GM19397 (cell line): ENCODE measurements at regions not wholly inside any gene's neighbourhood (a gene's known extent, or its start where the extent isn't known, plus 50 kb on each side); places are given as distances from the start of the nearest gene placed in this dataset.
"Not testable (repeated sequence)": the region's sequence is repeated elsewhere in the genome, so short reads cannot be mapped to it uniquely, and the experiment has no call there.

Source experiments
- ATAC-seq: cut with Tn5 transposase; IDR thresholded peaks from one replicate; pipeline ENCODE4 v1.9.1; 2021; ENCODE audit warnings: mild to moderate bottlenecking, moderate library complexity; ENCODE audit not compliant: unreplicated experiment

DNA sequence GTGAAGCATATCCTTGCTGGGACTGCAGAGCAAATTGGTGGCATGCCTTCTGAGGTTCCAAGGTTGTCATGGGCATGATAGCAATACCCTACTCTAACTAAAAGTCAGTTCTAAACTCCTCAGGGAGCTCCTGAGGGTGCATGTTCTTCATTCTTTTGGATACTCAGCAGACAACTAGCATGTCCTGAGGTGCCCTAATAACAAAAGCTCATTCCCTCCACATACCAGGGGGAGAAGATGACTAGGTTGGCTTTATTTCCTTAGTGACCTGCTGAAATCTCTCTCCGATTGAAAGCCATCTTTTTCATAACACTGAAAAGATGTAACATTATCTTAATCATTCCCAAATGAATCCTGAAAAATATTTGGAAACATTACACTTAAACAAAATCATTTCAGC is 188.7 kb upstream of the IGF1 start:
- ATAC-seq: no peak

DNA sequence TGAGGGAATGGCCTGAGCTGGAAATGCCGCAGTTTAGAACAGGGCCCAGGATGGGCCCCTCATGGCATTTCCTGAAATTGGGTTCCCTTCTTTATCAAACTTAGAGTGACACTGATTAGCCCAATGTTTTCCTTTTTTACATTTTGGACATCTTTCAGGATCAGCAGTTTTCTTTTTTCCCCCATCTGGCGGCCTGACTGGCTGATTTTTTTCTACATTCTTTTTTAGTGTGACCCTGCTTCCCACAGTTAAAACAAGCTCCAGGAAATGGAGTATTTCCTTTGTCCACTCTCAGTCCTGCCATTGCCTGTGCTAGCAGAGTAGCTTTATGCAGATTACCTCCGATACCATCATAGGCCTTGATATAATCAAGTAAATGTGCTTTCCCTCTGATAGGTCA is 185.8 kb upstream of the IGF1 start:
- not testable (repeated sequence) for ATAC-seq

DNA sequence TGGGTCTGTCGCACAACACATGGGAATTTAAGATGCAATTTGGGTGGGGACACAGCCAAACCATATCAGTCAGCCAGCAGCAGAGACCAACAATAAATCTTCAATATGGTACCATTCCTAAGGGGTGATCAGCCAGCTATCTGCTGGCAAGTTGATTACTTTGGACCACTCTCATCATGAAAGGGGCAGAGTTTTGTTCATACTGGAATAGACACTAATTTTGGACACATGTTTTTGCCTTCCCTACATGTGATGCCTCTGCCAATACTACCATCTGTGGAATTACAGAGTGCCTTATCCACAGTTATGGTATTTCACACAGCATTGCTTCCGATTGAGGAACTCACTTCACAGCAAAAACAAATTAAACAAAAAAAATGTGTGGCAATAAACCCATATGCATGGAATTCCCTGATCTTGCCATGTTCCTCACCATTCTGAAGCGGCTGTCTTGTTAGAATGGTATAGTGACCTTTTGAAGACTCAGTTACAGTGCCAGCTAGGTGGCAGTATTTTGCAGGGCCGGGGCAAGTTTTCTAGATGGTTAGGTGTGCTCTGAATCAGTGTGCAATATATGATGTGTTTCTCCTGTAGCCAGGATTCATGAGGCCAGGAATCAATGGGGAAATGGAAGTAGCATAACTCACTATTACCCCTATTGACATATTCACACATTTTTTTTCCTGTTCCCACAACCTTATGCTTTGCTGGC is 179.0 kb upstream of the IGF1 start:
- no peak for ATAC-seq

DNA sequence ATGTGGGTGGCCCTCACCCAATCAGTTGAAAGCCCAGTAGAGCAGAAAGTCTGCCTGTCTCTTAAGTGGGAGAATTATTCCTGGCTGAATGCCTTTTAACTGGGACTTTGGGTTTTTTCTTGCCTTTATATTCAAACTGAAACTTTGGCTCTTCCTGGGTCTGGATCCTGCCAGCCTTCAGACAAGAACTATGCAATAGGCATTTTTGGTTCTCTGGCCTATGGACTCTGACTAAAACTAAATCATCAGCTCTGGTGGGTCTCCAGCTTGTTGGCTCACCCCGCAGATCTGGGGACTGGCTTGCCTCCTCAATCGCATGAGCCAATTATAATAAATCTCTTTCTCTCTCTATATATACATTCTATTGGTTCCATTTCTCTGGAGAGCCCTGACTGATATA is 173.0 kb upstream of the IGF1 start:
- no peak for ATAC-seq

DNA sequence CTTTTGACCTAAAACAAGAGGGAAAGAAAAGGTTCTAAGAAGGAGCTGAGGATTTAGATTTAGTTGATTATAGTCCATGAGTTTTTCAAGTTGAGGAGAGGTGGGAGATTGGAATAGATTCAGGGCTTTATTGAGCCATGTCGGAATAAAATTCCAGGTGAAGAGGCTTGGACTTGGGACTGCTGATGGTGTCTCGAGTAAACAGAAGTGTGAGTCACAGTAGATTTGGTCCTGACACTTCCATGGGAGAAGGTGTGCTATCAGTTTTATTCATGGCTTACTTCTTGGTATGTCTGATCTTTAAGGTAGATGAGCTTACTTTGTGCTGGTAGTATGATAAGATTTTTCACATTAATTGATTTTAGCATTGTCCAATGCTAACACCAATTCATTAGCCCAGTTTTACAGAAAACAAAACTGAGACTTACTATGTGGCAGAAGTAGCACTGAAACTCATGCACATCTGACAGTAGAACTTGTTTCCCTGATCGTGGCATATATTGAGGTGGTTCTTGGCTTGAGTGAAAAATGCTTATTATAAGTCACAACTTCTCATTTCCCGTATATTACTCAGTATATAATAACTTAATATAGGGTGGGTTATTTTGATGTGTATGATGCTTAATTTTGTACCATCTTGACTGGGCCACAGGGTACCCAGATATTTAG is 172.4 kb upstream of the IGF1 start:
- no peak for ATAC-seq

DNA sequence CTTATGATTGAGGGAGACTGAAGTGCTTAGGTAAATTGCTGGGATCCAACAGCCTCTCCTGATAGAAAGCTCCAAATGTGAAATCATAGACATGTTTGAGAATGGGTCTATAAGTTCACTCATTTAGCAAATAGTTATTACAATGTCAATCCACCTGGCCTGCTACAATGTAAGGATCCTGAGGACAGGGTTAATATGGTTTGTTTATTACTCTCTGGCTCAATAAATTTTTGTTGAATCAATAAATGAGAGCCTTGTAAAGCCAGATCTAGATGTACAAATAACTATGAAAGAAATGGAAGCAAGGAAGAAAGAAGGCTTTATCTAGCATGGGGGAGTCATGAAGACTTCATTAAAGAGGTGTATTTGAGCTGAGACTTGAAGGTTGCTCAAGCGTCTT is 165.6 kb upstream of the IGF1 start:
- no peak for ATAC-seq

DNA sequence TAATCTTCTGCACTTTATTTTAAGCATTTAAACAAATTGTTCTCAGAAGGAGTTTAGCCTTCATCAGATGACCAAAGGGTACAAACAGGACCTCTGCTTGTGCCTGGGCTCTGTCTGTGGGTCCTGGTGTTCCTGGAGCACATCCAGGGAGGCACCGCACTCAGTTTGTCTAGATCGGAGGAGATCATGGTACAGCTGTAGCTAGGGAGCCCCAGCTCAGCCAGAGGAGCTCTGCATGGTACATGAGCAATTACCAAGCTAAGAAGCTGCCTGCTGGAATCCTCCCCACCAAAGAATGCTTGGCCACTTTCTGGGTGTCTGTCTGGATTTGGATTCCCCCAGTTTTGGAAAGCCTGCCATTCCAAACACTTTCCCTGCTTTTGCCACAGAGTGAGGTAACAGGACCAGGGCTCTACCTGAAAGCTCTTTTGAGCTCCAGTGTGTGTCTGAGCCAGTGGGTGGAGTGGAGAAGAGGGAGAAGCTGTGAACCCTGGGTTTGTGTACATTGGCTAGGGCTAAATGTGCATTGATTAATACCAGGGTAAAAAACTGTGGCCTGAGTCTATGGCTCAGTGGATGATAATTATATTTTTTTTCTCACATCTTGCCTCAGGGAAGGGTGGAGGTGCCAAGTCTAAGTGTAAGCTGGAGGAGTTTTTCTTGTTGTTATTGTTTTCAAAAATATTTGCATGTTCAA is 163.7 kb upstream of the IGF1 start:
- ATAC-seq: no peak

DNA sequence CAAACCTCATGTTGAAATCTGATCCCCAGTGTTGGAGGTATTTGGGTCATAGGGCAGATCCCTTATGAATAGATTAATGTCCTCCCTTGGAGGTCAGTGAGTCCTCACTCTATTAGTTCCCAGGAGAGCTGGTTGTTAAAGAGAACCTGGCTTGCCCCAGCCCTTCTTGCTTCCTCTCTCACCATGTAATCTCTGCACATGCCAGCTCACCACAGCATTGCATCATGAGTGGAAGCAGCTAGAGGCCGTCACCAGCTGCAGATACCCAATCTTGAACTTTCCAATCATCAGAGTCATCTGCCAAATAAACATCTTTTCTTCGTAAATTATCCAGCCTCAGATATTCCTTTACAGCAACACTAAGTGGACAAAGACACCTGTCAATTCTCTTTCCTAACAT is 161.8 kb upstream of the IGF1 start:
- ATAC-seq: no peak

DNA sequence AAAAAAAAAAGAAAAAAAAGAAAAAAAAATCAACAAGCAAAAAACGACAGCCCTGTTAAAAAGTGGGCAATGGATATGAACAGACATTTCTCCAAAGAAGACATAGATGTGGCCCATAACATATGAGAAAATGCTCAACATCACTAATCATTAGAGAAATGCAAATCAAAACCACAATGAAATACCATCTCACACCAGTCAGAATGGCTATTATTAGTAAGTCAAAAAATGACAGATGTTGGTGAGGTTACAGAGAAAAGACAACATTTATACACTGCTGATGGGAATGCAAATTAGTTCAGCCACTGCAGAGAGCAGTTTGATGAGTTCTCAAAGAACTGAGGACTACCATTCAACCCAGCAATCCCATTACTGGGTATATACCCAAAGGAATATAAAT is 160.3 kb upstream of the IGF1 start:
- ATAC-seq: not testable (repeated sequence)

DNA sequence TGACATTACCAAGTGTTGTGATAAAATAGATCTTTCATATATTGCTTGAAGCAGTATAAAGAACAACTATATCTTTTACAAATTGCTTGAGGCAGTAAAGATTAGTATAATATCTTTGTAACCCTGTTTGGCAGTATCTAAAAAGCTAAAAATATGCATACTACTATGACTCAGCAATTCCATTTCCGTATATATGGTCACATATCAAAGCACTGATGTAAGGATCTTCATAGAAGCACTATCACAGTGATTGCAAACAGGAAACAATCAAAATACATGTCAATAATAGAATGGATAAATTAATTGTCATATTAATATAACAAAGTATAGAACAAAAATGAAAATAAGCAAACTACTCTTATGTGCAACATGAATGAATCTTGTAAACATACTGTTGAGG is 158.4 kb upstream of the IGF1 start:
- ATAC-seq: no peak

DNA sequence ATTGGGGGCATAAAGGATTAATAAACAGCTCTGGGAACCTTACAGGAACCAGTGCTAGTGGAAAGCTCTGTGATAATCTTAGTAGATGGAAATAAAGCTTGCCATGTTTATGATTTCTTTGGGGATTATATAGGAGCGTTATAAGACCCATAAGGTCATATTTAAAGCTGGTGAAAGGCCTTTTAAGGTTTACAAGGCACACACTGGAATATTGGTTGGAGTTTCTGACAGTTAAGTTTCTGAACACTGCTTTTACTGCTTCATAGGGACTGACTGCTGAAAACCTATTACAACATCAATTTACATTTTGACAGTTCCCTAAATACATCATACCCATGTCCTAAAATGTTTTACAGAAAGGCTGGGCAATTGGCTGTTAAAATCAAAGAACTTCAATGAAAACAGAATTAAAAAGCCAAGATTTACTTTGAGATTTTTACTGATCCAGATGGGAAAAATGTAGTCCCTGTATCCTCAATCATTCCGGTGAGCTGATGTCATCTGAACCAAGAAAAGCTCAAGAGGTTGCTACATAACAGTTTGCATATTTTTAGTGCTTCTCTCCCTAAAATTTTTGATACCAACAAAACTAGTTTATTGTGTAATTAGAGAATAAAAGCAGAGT is 153.7 kb upstream of the IGF1 start:
- no peak for ATAC-seq

DNA sequence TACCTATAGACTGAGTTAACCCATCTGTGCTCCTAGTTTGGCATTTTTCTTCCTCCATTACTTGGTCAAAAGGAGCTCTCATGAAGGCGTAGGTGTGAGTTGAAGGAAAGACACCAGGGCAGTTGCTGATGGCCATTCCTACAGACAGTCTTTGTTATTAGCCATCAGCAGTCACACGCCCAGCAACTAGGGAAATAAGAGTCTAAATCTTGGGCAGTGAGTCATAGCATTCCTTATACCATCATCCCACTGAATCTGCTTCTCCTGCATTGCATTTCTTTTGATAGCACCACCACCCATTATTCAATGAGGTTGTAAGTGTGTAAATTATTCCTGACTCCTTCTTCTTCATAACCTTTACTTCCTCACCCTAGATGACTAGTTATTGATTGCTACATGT is 150.9 kb upstream of the IGF1 start:
- no peak for ATAC-seq

DNA sequence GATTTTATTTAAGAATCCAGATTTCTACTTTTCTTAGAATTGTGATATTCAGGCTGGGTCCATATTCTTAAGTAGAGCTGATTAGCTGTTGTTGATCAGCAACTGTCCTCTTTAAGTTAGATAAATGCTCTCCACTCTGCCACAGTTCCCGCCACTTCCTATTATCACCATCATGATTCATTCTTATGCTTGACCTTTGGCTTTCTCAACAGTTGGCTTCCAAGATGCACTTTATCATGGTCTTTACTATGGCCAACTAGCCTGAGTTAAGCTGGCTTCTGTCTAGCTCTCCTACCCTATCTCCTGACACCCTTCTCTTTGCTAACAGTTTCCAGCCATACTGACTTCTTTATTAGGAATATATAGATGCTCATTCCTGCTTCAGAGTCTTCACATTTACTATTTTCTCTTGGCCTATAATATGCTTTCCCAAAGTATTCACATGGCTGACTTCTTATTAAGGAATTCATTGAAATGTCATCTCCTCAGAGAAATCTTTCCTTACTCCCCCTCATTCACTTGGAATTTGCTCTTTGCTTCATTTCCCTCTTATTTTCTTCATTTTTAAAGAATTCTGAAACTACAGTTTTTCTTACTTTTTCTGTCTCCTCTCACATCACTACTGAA is 149.0 kb upstream of the IGF1 start:
- ATAC-seq: no peak

DNA sequence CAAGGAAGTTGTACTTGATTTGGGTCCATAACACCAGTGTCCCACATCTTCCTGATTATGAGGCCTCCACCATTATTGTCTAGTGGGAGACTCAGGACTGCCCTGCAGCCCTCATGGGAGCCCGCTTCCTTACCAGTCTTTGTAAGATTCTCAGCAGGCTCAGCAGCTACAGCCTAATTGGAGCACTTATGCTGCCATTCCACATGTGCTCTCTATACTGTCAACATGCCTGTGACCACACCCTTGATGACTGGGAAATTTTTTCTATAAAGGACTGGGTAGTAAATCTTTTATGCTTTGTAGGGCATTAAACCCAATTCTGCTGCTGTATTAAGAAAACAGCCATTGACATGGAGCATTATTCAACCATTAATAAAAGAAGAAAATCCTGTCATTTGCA is 145.5 kb upstream of the IGF1 start:
- ATAC-seq: no peak

DNA sequence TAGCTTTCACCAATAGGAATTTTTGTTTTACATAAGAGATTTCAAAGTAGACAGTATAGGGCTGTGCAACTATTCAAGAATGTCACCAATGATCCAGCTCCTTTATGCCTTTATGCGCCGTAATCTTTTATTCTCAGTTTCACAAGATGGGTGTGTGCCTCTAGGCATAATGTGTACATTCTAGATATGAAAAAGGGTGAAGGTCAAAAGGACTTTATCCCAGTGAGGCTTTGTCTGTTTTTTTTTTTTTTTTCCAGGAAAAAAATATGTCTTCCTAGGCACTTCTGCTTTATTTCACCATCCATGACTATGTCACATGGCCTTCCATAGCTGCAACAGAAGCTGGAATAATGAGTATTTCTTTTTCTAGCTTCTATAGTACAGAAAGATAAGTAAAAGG is 142.3 kb upstream of the IGF1 start:
- no peak for ATAC-seq

DNA sequence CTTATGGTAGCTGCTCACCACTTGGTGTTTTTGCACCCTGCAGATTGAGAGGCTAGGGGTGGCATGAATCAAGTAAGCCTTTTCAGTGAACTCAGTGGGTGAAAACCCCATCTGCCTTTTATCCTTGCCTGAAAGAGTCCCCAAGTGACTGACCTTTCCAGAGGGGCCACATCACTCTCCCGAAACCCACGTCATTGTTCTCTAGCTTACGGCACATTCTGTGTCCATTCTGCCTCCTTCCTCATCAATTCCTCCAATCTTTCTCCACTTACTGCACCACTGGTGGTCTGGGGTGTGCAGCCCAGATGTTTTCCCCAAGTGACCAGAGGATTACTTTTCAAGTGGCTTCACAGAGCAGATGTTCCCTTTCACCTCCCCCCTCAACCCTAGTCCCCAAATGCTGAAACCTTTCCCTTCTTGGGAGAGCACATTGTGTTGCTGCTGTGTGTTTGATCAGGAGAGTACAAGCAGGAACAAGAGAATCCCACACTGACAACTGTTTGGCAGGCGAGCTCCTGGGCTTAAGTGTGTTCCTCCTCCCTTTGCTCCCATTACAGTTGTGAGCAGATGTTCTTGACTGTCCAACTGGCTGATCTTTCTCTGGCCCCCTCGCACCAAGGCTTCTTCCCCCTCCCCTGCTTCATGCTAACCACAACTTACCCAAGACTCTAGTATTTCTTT is 138.0 kb upstream of the IGF1 start:
- ATAC-seq: no peak

DNA sequence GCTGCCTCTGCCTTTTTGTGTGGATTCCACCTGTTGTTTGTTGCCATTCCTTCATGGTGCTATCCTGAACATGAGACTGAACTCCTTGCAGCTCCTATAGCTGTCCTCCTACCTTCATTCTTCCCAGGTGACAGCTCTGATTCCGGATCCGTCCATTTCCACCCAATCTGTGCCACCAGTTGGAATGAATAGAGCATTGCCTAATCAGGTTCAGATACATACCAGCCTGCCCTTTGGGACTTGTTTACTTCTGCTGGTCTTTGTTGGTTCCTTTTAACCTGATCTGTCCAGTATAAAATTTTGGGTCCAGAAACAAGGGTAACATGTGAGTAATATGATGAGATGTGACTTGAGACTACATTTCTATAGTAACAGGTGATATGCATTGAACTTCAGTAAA is 136.3 kb upstream of the IGF1 start:
- no peak for ATAC-seq

DNA sequence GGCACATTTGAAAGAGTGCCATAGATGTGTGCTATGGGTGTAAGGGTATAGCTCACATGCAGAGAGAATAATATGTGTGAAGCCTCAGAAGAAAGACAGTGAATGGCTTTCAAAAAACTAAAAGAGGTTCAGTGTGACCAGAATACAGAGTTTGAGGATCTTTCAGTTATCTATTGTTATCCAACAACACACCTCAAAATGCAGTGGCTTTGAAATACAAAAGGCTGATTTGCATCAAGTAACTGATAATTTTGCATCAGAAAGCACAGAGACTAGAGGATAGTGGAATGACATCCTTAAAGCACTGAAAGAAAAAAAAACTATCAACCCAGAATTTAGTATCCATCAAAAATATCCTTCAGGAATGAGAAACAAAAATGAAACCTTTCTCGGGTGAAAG is 131.6 kb upstream of the IGF1 start:
- no peak for ATAC-seq

DNA sequence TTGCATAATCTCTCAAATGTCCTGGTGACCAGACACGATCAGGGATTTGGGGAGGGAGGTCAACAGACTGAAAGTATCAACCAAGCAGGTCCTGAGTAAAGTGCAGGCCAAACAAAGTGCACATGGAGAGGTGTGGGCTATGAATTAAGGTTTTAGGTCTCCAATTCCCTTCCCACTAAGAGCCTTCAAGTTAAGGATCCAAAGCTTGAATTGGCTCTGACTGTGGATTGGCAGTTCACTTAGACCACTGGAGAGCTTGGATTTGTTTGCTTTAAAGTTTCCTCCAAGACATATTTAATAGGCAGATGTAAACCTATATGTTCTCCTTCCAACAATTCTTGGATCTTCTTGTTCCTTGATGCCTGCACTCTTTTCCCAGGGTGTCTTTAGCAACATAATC is 129.6 kb upstream of the IGF1 start:
- no peak for ATAC-seq

DNA sequence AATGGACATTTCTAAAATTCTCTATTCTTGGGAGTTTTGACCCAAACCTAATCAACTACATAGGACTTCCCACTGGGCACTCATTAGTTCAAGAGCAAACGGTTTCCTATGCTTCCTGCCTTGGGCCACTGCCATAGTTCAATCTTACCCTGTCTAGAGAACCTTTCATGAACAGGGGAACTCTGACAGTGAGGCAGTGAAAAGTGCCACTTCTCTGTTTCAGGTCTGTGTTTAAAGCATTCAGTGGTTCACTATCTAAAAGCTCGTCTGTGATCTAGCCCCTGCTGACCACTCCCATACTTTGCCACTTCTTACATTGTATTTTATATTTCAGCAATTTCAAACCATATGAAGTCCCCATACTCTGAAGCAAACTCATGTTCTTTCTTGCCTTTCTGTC is 122.7 kb upstream of the IGF1 start:
- ATAC-seq: no peak

DNA sequence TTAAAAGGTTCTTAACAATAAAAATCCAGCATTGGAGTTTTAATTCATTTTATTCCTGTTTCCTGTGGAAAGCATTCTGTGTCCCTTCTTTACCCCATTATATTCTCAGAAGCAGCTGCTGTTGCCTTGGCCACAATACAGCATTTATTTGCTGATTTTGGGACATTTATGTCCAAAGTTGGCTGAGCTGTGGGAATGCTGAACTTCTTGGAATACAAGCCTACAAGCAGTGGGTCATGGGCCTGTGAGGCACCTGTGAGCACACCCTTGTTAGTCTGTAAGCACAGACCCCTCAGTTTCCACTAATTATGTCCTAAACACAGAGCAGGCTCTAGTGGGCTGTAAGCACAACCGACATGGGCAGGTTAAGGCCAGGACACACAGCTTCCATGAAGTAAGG is 122.2 kb upstream of the IGF1 start:
- ATAC-seq: no peak
